NCI-H1105 (cell line): ENCODE measurements at regions not wholly inside any gene's neighbourhood (a gene's known extent, or its start where the extent isn't known, plus 50 kb on each side); places are given as distances from the start of the nearest gene placed in this dataset.

ENCODE experiments used
- DNase-seq: peaks from one replicate; lab custom pipeline; 2025; lab: John Stamatoyannopoulos, UW

GRCh38 chr4:137310593-137311490, 221.5 kb downstream of the PCDH18 start:
- DNase-seq = no peak

- no peak for DNase-seq
Observed at GRCh38 chr4:137310166-137310565, 222.1 kb downstream of the PCDH18 start.

GRCh38 chr4:137309424-137309823, 222.9 kb downstream of the PCDH18 start:
- DNase-seq = no peak

- DNase-seq = no peak
Observed at GRCh38 chr4:137307806-137308205, 224.5 kb downstream of the PCDH18 start.

GRCh38 chr4:137300776-137301175, 231.5 kb downstream of the PCDH18 start:
- DNase-seq = no peak

GRCh38 chr4:137299281-137299680, 233.0 kb downstream of the PCDH18 start:
- no peak for DNase-seq

- DNase-seq = no peak
Observed at GRCh38 chr4:137293281-137293680, 239.0 kb downstream of the PCDH18 start.

GRCh38 chr4:137283737-137284136, 248.6 kb downstream of the PCDH18 start:
- DNase-seq = no peak

GRCh38 chr4:137278431-137278830, 253.9 kb downstream of the PCDH18 start:
- no peak for DNase-seq

GRCh38 chr4:137274404-137274803, 257.9 kb downstream of the PCDH18 start:
- DNase-seq = no peak

- no peak for DNase-seq
Observed at GRCh38 chr4:137267024-137267423, 265.3 kb downstream of the PCDH18 start.

GRCh38 chr4:137266511-137266910, 265.8 kb downstream of the PCDH18 start:
- no peak for DNase-seq

GRCh38 chr4:137263206-137263605, 269.1 kb downstream of the PCDH18 start:
- DNase-seq = no peak

- no peak for DNase-seq
Observed at GRCh38 chr4:137253949-137254348, 278.3 kb downstream of the PCDH18 start.

- DNase-seq = no peak
Observed at GRCh38 chr4:137249112-137249511, 283.2 kb downstream of the PCDH18 start.

- DNase-seq = peak; percentile 34
Observed at GRCh38 chr4:137238456-137239162, 293.7 kb downstream of the PCDH18 start.

- no peak for DNase-seq
Observed at GRCh38 chr4:137226900-137227299, 305.4 kb downstream of the PCDH18 start.

GRCh38 chr4:137226221-137226620, 306.1 kb downstream of the PCDH18 start:
- DNase-seq = no peak

GRCh38 chr4:137213372-137214173, 318.7 kb downstream of the PCDH18 start:
- no peak for DNase-seq

- DNase-seq = no peak
Observed at GRCh38 chr4:137212601-137213000, 319.7 kb downstream of the PCDH18 start.

GRCh38 chr4:137209240-137209639, 323.1 kb downstream of the PCDH18 start:
- no peak for DNase-seq

GRCh38 chr4:137206781-137207180, 325.5 kb downstream of the PCDH18 start:
- DNase-seq = no peak
